Neural cell (in vitro differentiated cells): ENCODE measurements at regions not wholly inside any gene's neighbourhood (a gene's known extent, or its start where the extent isn't known, plus 50 kb on each side); places are given as distances from the start of the nearest gene placed in this dataset.

Experiments
- EZH2 ChIP-seq: fragments of 200-600, 300-800 bp; shearing (Covaris generic), sonication (generic); IDR thresholded peaks from 2 replicates; pipeline ENCODE4 v1.6.1; 2014; ENCODE audit warnings: antibody characterized with exemption, low read length, borderline replicate concordance, mild to moderate bottlenecking; ENCODE audit not compliant: insufficient read depth, poor library complexity, severe bottlenecking
- TF ChIP-seq, protein P1 (sequence below): fragments of 450-650 bp; IDR thresholded peaks from 2 replicates; pipeline ENCODE4 v1.5.1; 2014; ENCODE audit warnings: antibody characterized with exemption, mild to moderate bottlenecking, moderate library complexity; ENCODE audit not compliant: poor library complexity, severe bottlenecking

DNA sequence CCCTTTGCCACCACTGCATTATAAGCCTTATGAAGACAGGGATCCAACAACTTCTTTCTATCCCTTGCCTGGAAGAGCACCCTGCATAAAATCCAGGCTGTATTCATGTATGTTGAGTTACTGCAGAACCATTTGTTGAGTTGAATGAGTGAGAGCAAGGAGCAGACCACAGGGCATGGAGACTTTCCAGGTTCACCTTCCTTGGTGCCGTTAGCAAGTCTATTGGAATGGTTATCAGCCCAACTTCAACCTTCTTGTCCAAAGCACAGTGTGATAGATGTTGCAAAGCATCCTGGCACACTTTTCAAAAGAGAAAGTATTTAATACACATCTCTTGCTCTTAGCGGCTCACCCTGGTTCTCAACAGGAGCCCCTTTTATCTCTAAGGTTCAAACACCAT, 100.9 kb upstream of the CLDN10 start:
- TF ChIP-seq, protein P1, sequence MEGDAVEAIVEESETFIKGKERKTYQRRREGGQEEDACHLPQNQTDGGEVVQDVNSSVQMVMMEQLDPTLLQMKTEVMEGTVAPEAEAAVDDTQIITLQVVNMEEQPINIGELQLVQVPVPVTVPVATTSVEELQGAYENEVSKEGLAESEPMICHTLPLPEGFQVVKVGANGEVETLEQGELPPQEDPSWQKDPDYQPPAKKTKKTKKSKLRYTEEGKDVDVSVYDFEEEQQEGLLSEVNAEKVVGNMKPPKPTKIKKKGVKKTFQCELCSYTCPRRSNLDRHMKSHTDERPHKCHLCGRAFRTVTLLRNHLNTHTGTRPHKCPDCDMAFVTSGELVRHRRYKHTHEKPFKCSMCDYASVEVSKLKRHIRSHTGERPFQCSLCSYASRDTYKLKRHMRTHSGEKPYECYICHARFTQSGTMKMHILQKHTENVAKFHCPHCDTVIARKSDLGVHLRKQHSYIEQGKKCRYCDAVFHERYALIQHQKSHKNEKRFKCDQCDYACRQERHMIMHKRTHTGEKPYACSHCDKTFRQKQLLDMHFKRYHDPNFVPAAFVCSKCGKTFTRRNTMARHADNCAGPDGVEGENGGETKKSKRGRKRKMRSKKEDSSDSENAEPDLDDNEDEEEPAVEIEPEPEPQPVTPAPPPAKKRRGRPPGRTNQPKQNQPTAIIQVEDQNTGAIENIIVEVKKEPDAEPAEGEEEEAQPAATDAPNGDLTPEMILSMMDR = no peak
- TF ChIP-seq EZH2 = no peak
